ENCODE measurements at regions not wholly inside any gene's neighbourhood (a gene's known extent, or its start where the extent isn't known, plus 50 kb on each side); places are given as distances from the start of the nearest gene placed in this dataset.

GRCh38 chr2:19434413-19434812 is 76.0 kb upstream of the OSR1 start:
- no peak for DNase-seq (ENCODE audit: low spot score)

GRCh38 chr2:19426941-19427340 is 68.5 kb upstream of the OSR1 start:
- DNase-seq (ENCODE audit: low spot score): no peak

GRCh38 chr2:19426144-19426543 is 67.7 kb upstream of the OSR1 start:
- no peak for DNase-seq (ENCODE audit: low spot score)

GRCh38 chr2:19425419-19425818 is 67.0 kb upstream of the OSR1 start:
- no peak for DNase-seq (ENCODE audit: low spot score)

- no peak for DNase-seq (ENCODE audit: low spot score)
Measured at GRCh38 chr2:19419211-19419880, 60.9 kb upstream of the OSR1 start.

GRCh38 chr2:19416784-19417684 is 58.6 kb upstream of the OSR1 start:
- DNase-seq (ENCODE audit: low spot score): no peak

GRCh38 chr2:19416083-19416482 is 57.7 kb upstream of the OSR1 start:
- DNase-seq (ENCODE audit: low spot score): no peak

- DNase-seq (ENCODE audit: low spot score): no peak
Measured at GRCh38 chr2:19409046-19409445, 50.6 kb upstream of the OSR1 start.

GRCh38 chr2:19408592-19408991 is 50.2 kb upstream of the OSR1 start:
- DNase-seq (ENCODE audit: low spot score): no peak

Measured in CD4-positive, alpha-beta T cell treated with Interleukin-6 at 100 ng/mL for 8 hours (primary cell).